PFSK-1 (cell line): ENCODE measurements at regions not wholly inside any gene's neighbourhood (a gene's known extent, or its start where the extent isn't known, plus 50 kb on each side); places are given as distances from the start of the nearest gene placed in this dataset.

Experiments used
- POLR2AphosphoS5 ChIP-seq: IDR thresholded peaks from 2 replicates; pipeline ENCODE4 v1.6.1; 2012; ENCODE audit warnings: low read depth, mild to moderate bottlenecking, control low read depth, low read length, moderate library complexity
- TAF1 ChIP-seq: IDR thresholded peaks from 2 replicates; pipeline ENCODE4 v1.6.1; 2012; ENCODE audit warnings: low read length, control low read depth, borderline replicate concordance; ENCODE audit not compliant: insufficient read depth

DNA sequence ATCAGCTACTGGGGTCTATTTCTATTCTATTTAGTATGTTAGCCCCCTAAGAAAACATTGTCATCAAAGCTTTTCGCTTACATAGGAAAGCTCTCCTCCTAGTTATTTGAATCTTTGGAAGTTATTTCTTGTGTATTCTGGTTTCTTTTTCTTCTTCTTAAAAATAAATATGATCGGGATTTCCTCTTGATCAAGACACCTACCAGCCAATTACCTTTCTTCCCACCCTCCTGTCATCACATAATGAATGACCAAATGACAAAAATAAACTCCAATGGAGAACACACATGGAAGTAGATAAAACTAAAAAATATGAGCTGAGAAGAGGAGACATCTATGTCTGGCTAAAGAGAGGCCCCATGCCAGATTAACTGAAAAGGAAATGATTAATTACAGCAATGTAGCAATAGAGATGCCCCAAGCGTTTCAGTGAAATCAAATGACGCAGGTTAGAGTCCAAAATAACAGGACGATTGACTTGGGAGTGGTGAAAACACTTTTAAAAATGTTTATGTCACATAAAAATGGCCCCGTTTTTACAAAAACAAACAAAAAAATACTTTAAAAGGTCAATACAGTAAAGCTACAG, 59.5 kb upstream of the PCSK1 start:
- TF ChIP-seq TAF1 = no peak
- TF ChIP-seq POLR2AphosphoS5 = no peak
